GM12875 (cell line): ENCODE measurements at regions not wholly inside any gene's neighbourhood (a gene's known extent, or its start where the extent isn't known, plus 50 kb on each side); places are given as distances from the start of the nearest gene placed in this dataset.

Experiments used
- H3K4me3 ChIP-seq: one replicate; pipeline ENCODE4 v1.5.1; 2011; ENCODE audit warnings: low read depth, low read length, control low read depth
- TF ChIP-seq, protein P1 (sequence below): IDR thresholded peaks from 2 replicates; pipeline ENCODE4 v1.5.1; 2011; ENCODE audit warnings: low read depth, mild to moderate bottlenecking, control low read depth, inconsistent platforms, low read length, moderate library complexity, borderline replicate concordance; ENCODE audit not compliant: insufficient read depth

DNA sequence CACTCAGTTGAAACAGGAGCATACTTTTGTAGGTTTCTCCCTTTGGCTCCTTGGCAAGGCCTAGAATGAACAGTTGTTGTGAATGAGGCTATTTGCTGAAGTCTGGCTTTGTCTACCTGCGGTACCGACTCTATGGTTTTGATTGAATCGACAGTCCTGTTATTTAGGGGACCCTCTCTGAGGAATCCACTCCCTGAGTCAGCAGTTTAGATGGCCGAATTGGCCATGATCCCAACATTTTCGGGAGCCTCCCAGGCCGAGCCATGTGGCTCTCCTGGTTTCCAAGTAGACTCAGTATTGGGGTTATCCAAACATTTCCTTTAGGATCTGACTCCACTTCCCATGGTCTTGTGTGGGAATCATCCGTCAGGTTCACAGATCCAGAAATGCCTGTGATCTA, 394.8 kb upstream of the MAF start:
- TF ChIP-seq, protein P1, sequence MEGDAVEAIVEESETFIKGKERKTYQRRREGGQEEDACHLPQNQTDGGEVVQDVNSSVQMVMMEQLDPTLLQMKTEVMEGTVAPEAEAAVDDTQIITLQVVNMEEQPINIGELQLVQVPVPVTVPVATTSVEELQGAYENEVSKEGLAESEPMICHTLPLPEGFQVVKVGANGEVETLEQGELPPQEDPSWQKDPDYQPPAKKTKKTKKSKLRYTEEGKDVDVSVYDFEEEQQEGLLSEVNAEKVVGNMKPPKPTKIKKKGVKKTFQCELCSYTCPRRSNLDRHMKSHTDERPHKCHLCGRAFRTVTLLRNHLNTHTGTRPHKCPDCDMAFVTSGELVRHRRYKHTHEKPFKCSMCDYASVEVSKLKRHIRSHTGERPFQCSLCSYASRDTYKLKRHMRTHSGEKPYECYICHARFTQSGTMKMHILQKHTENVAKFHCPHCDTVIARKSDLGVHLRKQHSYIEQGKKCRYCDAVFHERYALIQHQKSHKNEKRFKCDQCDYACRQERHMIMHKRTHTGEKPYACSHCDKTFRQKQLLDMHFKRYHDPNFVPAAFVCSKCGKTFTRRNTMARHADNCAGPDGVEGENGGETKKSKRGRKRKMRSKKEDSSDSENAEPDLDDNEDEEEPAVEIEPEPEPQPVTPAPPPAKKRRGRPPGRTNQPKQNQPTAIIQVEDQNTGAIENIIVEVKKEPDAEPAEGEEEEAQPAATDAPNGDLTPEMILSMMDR: no peak

DNA sequence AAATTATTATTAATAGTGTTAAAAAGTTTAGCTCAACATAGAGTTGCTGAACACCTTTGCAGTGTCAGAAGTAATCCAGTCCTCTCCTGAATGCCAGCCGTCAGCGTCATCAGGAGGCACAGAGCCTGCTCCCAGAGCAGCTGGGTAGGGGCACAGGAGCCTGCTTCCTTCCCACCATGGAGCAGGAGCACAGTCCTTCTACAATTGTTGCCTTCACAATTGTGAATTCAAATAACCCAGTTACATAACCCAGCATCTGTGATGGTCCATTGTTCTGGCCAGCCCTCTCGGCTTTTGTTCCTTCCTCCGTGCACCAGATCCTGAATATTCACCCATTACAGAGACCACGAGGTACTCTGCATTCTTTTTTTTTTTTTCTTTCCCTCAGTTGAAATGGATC, 393.9 kb upstream of the MAF start:
- H3K4me3 ChIP-seq: no peak overlapping the region
- TF ChIP-seq, protein P1: no peak

More for the DNA sequence above, 394.8 kb upstream of the MAF start:
- no peak overlapping the region for H3K4me3 ChIP-seq

DNA sequence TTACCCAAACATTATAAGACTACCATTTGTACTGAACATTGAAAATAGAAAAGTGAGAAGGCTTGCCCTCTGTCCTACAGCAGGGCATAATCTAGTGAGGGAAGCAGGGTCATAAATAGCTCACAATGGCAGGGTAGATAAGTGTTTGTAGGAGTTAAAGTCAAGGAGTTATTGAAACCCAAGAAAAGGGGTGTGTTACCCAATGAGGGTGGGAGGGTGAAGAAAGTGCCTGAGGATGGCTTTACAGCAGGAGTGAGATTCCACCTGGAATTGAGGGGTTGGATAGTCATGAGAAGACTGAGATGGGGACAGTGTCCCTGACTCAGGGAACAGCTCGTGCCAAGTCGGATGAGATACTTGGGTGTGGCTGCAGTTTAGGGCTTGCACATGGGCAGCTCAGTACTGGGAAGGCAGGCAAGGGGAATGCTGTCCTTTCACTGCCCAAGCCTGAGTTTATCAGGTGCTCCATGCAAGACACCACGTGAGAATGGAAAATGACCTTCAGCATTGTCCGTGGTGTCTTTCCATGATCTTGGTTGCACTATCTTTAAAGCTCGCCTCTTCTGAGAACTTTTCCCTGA, 393.2 kb upstream of the MAF start:
- H3K4me3 ChIP-seq: no peak overlapping the region
- TF ChIP-seq, protein P1: no peak

DNA sequence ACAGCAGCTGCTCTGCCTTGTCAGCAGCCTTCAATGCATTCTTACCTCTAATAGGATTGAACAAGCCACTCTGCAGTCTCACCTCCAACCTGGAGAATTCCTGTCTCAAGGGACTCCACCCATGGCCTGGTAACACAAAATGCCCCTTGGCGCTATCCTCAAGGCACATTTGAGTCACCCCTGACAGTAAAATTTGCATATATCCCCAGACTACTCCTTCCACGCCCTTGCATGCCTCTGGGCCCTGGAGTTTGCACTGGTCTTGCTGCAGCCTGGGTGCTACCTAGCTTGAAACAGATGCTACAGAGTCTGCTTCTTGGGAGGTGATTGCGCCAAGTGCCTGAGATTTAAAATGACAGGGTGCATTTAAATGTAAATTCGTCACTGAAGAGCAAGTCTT, 391.4 kb upstream of the MAF start:
- TF ChIP-seq, protein P1: no peak
- no peak overlapping the region for H3K4me3 ChIP-seq

DNA sequence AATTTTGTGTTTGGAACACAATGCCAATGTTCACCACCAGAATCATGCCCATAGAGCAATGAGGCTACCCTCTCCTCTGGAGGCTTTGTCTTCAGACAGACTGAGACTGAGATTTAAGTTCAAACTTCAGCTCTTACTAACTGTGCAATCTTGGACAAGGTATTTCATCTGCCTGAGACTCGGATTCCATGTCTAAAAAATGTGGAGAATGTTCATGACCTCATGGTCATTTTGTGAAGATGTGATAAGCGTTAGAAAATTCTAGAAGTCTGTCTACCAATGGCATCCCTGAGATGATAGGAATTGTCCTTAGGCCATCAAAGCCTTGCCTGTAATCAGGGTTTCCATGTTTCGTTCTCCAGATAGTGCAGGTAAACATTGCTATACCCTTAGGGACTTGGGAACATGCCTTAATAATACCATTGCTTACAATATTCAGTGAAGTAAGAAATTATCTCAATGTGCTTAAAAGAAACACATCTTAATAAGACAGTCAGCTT, 388.2 kb upstream of the MAF start:
- TF ChIP-seq, protein P1: no peak
- H3K4me3 ChIP-seq: no peak overlapping the region

DNA sequence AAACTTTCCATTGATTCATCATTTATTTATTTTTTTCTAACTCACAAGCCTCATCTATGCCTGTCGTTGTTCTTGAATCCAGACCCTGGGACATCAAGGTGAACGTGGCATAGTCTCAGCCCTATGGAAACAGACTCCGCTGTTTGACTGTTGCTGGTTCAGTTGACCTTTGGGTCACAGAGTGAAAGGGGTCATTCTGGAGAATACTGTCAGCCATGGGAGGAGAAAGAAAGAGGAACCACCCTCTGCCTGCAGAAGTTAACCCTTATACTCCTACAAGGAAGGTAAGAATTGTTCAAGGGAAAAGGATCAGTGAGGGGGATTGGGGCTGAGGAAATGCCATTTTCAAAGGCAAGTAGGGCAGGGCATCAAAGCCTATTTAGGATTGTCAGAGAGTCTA, 387.6 kb upstream of the MAF start:
- H3K4me3 ChIP-seq: no peak overlapping the region
- TF ChIP-seq, protein P1: no peak

DNA sequence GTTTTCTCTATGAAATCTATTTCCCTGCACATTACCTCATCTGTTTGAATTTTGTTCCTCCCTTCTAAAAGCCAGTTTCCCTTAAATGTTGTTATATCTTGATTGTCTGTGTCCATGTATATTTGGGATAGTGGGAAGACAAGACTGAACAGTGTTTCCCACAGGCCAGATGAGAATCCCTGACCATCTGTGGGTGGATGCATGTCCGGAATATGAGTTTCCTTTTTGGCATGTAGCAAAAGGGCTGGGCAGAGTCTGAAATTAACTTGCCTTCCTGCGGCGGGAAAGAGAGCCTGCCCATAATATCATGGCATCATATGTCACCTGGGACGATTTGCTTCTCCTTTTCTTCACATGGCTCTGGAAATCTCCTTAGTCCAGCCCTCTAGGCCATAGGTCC, 385.8 kb upstream of the MAF start:
- no peak overlapping the region for H3K4me3 ChIP-seq
- TF ChIP-seq, protein P1: no peak
